Pulmonary artery endothelial cell (primary cell): ENCODE measurements at regions not wholly inside any gene's neighbourhood (a gene's known extent, or its start where the extent isn't known, plus 50 kb on each side); places are given as distances from the start of the nearest gene placed in this dataset.

Source experiments
- DNase-seq: peaks from one replicate; pipeline ENCODE4 v3.0.0-alpha.2; 2011; ENCODE audit warnings: low read depth, low spot score

DNA sequence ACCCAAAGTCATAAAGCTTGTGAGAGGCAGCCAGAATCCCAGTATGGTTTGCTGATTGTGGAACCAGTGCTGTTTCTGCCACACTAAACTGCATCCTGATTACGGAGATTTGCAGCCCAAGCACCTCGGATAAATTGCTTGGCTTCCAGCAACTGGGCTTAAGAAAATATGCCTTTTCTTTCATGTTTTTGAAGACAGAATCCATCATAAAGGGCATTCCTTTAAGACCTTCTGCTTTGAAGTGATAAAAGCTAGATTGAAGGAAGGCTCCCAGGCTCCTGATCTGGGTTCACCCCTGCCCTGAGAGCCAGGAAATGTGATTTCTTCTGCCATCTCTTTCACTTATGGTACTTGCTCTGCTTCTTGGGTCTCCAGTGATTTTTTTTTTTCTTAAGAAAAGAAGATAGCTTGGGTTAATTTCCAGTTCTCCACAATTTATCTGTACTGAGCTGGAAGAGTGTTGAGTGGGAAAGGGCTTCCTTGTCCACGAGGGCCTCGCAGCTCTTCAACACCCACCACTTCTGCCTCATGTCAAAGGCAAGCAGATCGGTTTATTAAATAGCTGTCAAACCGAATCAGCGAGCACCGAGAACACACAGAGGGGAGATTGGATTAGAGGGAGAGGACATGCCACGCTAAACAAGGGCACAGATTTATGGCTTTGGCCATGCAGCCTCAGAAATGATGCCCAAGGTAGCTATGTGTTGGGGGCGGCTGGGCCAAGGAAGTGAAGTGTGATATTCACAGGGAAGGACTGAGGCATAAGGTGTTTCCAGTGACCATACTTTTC, 94.9 kb upstream of the TBX20 start:
- DNase-seq, result no peak

DNA sequence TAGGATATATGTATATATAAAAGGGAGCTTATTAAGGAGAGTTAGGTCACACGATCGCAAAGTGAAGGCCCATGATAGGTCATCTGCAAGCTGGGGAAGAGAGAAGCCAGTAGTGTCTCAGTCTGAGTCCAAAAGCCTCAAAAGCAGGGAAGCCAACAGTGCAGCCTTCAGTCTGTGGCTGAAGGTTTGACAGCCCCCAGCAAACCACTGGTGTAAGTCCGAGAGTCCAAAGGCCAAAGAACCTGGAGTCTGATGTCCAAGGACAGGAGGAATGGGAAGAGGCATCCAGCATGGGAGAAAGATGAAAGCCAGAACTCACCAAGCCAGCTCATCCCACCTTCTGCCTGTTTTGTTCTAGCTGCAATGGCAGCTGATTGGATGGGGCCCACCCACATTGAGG, 88.9 kb upstream of the TBX20 start:
- DNase-seq, result no peak

DNA sequence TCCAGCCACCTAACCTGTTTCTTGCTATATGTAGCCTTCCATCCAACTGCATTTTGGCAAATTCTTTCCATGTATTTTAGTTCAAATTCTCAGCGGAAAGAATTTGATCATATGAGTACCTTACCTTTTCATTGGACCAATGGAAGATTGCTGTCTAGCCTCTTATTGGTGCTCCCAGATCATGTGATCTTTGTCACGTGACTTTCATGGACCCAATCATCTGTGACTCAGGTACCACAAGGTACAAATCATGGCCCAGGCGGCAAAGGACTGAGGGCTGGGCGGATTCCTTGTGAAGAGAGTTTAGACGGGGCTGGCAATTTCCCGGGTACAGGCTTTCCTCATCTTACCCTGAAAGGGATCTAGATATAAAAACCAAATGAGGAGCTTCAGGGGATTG, 85.9 kb upstream of the TBX20 start:
- DNase-seq, result no peak

DNA sequence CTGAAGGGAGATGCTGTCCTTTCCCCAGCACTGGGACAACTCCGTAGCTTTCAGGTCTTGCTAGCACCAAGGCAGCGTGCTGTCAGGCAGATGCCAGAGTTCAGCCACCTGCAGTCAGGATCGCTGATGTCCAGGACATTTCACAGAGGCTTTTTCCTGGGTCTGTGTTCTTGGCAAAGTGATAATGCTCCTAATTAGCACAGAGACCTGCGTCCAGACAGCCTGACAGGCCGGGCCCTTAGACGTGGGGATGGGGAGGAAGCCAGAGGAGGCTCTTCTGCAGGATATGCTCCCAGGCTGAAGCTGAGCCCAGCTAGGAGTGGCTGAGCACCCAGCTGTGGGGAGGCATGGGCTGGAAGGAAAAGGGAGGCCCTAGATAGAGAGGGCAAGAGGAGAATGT, 82.5 kb upstream of the TBX20 start:
- DNase-seq, result no peak

DNA sequence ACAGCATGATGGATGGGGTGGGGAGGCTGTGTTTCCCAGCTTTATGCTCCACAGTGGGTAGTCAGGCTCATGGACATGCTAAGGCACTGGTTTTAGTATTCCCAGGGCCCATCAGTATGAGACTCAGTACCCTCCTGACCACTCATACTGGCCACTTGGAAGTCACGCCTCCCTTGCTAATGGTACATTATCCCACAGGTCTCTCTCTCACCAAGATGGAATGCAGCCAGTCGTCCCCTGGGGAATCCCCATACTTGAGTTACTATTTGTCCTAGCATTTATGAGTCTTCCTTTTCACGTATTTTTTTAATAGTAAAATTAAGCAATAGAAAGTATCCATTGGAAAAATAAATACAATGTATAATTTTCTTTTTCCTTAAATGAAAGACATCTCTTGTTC, 80.6 kb upstream of the TBX20 start:
- no peak for DNase-seq

DNA sequence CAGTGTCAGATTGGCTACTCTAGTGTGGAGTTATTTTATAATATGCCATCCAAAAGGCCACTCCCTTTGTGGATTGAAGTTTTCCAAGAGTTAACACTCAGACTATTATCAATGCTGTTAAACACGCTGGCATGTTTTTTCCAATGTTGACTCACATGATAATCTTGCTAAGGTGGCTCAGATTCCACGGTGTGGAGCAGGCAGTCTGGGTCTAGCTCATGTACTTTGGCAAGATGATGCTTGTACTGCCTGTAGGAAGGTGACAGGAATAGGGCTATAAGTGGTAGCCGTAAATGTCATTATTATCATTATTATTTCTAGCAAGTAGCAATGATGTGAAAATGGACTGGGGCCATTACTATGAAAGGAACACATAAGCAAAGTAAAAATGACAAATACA, 79.4 kb upstream of the TBX20 start:
- no peak for DNase-seq

DNA sequence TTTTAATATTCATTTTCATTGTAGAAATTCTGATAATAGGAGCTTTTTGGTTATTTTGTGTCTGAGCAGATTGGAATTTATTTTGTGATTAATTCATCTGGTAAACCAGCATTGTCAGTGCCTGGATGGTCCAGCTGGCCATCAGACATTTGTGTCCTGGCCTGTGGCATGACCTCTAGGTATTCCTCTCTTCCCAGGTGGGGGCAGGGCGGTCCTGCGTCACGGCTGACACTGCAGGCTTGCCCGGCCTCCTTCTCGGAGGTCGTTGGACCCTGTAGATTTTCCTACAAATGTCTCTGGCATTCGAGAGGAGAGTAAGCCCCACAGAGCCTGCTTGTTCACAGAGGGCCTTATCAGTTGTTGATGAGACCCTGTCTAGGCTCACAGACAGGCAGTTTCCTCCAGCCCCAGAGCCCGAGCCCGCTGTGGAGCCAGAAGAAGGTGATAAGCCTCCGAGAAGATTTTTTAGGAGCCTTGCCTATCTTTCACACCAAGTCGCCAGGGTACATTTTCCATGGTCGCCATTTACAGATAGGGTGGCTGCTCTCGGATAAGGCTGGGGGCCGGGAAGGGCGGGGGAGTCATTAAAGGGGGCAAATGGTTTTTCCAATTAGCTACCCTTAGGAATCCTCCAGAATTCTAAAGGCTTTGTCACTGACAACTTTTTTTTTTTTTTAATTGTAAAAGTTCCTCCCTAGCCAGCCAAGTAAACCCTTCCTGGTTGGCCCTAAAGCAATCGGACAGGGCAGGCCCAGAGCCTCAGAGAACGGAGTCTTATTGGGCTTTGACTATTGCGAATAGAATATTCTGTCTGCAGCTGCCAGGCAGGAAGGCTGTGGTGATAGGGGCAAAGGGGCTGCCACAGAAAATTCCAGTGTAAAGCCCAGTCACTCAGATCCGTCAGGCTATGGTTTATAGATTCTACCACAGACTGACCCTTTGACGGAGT, 78.1 kb upstream of the TBX20 start:
- DNase-seq, result no peak

DNA sequence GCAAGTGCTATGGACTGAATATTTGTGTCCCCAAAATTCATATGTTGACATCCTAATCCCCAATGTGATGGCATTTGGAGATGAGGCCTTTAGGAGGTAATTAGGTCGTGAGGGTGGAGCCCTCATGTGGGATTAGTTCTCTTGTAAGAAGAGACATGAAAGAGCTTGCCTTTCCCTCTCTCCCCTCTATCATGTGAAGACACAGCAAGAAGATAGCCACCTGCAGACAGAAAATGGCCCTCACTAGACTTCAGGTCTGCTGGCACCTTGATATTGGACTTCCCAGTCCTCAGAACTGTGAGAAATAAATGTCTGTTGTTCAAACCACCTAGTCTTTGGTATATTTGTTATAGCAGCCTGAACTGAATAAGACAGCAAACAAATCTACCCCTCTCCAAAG, 75.1 kb upstream of the TBX20 start:
- no peak for DNase-seq

DNA sequence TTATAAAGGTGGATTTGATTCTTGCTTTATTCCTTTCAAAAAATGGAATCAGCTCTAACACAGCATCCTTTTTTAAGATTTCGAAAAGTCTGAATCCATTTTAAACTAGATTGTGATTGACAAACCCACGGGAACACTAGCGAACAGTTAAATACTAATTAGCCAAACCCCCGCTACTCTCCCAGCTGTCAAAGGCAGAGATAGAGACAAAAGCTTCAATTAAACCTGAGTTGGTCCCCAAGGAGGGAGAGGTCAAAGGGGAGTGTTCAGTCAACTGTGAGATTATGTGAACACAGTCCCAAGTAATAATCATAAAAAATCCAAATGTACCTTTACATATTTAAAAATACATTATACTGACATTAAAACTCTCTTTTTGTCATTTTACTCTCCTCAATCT, 65.7 kb upstream of the TBX20 start:
- DNase-seq, result no peak

DNA sequence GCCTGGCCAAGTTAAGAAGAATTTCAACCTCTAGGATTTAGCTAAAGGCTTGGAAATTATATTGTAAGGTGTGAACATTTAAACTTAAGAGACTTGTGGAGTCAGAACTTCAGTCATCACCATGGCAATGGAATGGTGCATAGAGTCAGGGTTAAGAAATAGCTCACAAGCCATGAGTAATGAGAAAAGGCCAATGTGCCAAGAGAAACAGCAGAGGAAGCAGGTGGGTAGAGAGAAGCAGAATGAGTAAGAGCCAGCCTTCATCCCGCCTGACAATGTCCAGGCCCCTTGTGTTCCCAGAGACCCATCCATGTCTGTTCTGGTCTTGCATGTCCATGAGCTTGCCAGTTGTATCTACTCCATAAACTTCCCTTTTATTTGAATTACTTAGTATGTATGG, 62.6 kb upstream of the TBX20 start:
- DNase-seq, result no peak

DNA sequence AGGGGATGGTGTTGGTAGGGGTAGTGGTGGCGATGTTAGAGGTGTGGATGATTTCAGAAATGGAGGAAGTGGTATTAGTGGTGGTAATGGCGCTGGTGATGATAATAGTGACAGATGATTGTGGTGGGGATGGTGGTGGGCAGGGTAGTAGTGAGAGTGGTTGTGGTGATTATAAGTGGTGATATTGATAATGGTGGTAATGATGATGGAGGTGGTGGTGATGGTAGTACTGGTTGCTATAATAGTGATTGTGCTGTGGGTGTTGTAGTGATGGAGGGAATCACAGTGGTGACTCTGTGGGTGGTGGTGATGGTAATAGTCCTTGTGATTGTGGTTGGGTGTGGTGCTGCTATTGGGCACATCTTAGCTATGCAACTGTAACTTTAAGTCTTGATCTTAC, 61.6 kb upstream of the TBX20 start:
- no peak for DNase-seq

DNA sequence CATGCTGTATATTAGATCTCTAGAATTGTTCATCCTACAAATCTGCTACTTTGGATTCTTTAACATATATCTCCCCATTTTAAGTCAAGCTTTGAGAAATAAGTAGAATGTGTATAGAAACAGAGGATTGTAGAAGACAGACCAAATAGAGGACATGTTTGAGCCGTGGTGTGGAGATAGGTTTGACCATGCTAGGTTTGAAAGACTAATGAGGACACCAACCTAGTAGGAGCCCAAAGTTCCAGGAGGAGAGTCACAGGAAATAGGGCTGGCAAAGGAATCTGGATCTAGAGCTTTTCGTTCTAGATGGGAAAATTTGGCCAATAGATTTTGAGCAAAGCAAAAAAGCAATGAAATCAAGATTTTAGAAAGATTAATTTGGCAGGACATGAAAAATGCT, 60.5 kb upstream of the TBX20 start:
- DNase-seq, result no peak

DNA sequence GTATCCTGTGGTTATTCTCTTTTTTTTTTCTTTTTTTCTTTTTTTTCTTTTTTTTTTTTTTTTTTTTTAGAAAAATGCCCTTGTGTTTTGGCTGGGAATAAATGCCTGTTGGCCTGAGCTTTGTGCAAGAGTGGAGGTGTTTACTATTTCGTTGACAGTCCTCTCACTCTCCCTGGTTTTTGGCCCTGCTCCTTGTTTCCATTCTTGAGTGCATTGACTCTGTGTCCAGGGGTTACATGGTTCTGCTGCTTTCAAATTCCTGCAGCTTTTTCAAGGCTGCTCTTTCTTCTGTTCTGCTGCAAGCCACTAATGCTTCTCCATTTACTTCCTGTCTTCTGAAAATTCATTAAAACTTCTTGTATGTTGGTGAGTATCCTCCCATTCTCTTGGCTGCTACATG, 59.7 kb upstream of the TBX20 start:
- DNase-seq, result no peak
